H7 (cell line): ENCODE measurements at regions not wholly inside any gene's neighbourhood (a gene's known extent, or its start where the extent isn't known, plus 50 kb on each side); places are given as distances from the start of the nearest gene placed in this dataset.
A peak's percentile ranks its signal among the peaks of the same experiment; 100 is the strongest.
"Not testable (repeated sequence)": the region's sequence is repeated elsewhere in the genome, so short reads cannot be mapped to it uniquely, and the experiment has no call there.

Source experiments
- DNase-seq: peaks from one replicate; pipeline ENCODE4 v3.0.0; 2012
- H3K27me3 ChIP-seq: 2 replicates; pipeline ENCODE4 v1.6.0; 2011; ENCODE audit warnings: mild to moderate bottlenecking, low read length; ENCODE audit not compliant: control insufficient read depth, insufficient read depth
- H3K36me3 ChIP-seq: replicated peaks from 2 replicates; pipeline ENCODE4 v1.5.1; 2011; ENCODE audit warnings: low read length; ENCODE audit not compliant: control insufficient read depth, insufficient read depth
- H3K4me3 ChIP-seq: 2 replicates; pipeline ENCODE4 v1.5.1; 2011; ENCODE audit warnings: low read depth, mild to moderate bottlenecking, control low read depth, low read length, moderate library complexity; ENCODE audit not compliant: insufficient read depth

DNA sequence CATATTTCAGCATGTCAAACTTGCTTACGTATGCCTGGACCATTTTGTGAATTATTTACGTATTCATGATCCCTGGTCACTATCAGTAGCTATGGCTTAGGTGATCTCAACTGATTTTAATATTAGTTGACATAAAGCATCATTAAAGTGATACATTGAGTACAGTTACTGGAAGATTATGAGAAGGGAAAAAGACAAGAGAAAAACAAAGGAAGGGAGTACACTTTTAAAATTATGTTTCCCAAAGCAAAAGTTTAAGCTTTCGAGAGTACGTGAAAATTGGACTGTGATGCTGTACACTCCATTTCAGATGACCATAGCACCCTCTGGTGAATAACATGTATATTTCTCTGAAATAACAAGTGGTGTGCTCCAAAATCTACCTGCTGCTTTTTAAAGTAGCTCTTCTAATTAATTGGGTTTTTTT, 215.0 kb upstream of the HSF2 start:
- DNase-seq, result no peak
- no peaks in the 10 kb centered on the region for H3K27me3 ChIP-seq
- no peak overlapping the region for H3K4me3 ChIP-seq
- H3K36me3 ChIP-seq, result no peaks in the 10 kb centered on the region

DNA sequence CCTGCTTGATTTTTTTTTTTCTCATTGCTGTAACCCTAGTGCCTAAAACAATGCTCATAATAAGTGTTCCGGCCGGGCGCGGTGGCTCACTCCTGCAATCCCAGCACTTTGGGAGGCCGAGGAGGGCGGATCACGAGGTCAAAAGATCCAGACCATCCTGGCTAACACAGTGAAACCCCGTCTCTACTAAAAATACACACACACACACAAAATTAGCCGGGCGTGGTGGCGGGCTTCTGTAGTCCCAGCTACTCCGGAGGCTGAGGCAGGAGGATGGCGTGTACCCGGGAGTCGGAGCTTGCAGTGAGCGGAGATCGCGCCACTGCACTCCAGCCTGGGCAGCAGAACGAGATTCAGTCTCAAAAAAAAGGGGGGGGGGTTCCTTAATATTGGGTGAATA, 214.0 kb upstream of the HSF2 start:
- not testable (repeated sequence) for DNase-seq, H3K27me3 ChIP-seq, H3K4me3 ChIP-seq, H3K36me3 ChIP-seq

DNA sequence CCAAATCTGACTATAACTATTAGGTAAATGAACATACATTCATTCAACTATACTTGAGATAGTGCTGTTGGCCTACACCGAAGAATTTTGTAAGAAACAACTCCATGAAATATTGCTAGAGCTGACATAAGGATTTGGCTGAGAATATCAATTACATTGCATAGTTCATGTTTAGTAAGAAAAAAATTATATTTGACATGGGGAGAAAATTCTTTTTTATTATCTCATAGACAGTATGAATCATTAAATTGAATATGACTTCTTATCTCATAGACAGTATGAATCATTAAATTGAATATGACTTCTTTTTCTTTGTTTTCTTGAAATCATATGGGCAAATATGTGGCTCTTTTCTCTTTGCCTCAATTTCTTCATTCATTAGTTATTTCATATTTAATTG, 212.3 kb upstream of the HSF2 start:
- H3K27me3 ChIP-seq, result no peaks in the 10 kb centered on the region
- H3K4me3 ChIP-seq, result no peak overlapping the region
- H3K36me3 ChIP-seq, result no peaks in the 10 kb centered on the region
- no peak for DNase-seq

DNA sequence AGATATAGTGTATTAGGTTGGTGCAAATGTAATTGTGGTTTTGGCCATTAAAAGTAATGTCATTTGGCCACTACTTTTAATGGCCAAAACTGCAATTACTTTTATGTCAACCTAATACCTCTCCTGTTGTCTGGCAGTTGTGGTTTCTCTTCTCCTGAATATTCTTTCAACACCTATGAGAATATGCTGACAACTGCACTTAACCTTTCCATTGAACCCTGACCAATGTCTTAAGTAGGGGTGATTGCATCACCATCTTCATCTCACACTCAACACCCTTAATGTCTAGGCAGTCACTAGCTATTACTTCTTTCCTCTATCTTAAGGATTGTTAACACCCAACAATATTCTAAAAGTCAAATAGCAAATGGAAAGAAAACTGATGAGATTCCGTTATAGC, 200.5 kb upstream of the HSF2 start:
- Histone ChIP-seq H3K36me3 (no peaks in the 10 kb centered on the region), H3K4me3 (no peak overlapping the region), H3K27me3 (no peaks in the 10 kb centered on the region)
- no peak for DNase-seq

DNA sequence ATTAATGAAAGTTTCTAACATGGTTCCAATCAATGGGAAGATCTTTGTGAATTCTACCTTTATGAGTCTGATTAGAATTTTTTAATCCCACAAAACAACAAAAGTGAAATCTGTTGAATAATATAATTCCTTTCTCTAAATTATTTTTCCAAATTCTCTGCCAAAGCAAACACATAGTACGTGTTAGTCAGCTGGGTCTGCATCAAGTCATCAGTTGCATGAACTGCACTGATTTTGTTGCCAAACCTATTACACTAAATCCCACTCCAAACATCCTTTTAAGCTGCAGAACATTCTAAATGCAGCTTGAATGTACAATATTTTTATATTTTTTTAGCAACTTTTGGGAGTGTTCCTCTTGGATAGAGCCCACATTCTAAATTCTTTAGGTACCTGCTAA, 199.0 kb upstream of the HSF2 start:
- Histone ChIP-seq H3K36me3 (no peaks in the 10 kb centered on the region), H3K4me3 (no peak overlapping the region), H3K27me3 (no peaks in the 10 kb centered on the region)
- no peak for DNase-seq

DNA sequence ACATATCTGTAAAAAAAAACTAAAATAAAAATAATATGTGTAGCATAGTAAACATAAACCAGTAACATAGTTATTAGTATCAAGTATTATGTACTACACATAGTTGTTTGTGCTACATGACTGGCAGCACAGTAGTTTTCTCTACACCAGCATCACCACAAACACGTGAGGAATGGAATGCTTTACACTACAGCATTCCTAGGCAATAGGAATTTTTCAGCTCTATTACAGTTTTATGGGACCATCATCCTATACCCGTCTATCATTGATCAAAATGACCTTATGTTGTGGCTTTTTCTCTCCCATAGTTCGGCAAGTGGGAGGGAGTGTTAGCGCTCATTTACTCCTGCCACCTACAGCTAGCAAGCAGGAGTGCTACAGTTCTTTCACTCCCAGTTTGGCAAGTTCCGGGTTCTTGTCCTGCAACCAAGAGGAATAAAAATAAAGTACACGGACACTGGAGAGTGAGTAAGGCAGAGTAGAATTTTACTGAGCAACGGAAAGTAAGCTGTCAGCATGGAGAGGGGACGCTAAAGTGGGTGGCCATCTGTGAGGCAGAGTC, 196.8 kb upstream of the HSF2 start:
- H3K27me3 ChIP-seq, result no peaks in the 10 kb centered on the region
- DNase-seq, result peak; percentile 17
- no peaks in the 10 kb centered on the region for H3K36me3 ChIP-seq
- no peak overlapping the region for H3K4me3 ChIP-seq

DNA sequence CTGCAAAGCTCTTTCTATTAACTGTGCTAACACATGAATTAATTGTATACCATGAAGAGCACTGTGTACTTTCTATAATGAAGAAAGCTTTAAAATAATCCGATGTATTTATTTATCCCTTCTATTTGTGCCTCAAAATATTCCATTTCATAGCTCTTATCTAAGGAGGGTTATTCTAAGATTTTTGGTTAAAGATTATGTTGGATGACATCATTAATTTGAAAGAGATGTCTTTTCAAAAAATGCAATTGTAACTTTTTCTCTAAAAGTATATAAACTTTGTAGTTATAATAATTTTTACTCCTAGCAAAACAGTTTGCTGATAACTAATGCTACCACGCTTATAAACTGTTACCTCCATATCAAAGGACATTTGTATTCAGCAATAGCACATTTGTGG, 192.4 kb upstream of the HSF2 start:
- no peak overlapping the region for H3K4me3 ChIP-seq
- no peaks in the 10 kb centered on the region for H3K36me3 ChIP-seq
- no peaks in the 10 kb centered on the region for H3K27me3 ChIP-seq
- no peak for DNase-seq

DNA sequence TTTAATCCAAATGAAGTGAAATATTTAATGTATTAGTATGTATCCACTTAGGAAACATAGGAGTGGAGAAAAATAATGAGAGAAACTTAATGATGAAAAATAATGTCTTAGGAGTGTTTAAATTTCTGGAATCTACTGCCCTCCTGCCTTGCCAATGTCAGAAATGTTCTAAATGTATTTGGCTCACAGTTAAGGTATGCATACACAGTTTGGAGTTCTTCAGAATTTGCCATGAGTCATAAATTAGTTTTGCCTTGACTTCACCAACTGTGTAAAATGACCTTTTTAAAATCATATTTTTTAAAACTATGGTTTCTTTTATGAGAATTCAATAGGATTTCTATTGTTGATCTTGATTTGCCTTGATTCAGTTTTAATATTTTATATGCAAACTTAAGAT, 191.7 kb upstream of the HSF2 start:
- Histone ChIP-seq H3K36me3 (no peaks in the 10 kb centered on the region), H3K4me3 (no peak overlapping the region), H3K27me3 (no peaks in the 10 kb centered on the region)
- no peak for DNase-seq

DNA sequence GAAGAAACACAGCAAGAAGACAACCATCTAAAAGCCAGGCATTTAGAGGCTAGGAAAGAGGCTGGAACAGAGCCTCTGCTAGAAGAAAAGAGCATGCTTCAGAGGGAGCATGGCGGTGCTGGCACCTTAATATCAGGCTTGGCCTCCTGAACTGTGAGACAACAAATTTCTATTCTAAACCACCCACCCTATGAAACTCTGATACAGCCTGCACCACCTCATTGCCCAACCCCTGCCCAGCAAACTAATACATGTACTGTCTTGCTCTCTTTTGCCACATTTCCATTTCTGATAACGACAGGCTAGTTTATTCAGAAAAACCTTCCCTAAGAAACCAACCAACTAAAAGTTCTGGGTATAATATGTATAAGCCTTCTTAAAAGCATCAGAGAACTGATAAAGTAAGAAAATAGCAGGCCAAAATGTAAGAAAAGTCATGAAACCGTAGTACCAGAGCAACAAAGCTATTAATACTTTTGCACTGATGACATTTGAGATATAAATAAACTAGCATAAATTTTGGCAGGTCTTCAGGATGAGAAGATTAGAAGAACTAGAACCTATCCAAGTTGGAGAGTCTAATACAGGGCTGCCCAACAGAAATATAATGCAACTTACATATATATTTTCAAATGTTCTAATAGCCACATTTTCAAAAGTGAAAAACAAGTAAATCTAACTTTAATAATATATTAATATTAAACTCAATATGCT, 184.7 kb upstream of the HSF2 start:
- no peak overlapping the region for H3K4me3 ChIP-seq
- no peak for DNase-seq
- H3K27me3 ChIP-seq, result no peaks in the 10 kb centered on the region
- H3K36me3 ChIP-seq, result no peaks in the 10 kb centered on the region

DNA sequence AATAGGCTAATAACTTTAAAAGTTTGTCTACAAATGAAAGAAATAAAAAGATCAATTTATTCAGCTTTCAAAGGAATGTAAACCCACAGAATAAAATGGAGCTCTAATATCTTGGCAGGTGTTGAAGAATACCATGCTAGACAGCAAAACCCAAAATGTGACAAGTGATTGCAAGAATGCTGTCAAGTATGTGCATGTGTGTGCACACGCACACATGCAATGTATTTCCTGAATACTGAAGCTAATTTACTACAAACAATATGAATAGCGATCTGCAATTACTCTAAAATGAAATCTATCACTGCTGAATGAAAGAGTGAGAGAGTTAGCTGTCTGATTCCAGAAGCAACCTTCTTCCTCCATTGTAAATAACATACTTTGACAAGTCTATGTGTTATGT, 179.2 kb upstream of the HSF2 start:
- no peaks in the 10 kb centered on the region for H3K36me3 ChIP-seq
- no peak overlapping the region for H3K4me3 ChIP-seq
- H3K27me3 ChIP-seq, result no peaks in the 10 kb centered on the region
- DNase-seq, result no peak

DNA sequence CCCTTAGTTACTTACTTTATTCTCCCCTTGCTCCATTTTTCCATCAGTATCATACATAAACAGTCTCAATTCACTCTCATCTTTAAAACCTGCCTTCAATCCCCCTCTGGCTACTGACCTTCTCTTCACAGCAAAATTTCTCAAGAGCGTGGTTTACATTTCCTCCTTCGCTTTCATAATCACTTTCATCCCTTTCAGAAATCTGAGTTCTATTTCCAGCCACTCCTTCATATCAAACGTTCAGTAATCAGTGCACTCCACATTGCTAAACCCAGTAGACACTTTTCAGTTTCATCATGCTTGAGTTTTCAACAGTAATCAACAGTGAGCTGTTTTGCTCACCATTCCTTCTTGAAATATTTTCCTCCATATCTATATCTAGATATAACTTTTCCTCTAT, 176.7 kb upstream of the HSF2 start:
- Histone ChIP-seq H3K36me3 (no peaks in the 10 kb centered on the region), H3K4me3 (no peak overlapping the region), H3K27me3 (no peaks in the 10 kb centered on the region)
- no peak for DNase-seq

DNA sequence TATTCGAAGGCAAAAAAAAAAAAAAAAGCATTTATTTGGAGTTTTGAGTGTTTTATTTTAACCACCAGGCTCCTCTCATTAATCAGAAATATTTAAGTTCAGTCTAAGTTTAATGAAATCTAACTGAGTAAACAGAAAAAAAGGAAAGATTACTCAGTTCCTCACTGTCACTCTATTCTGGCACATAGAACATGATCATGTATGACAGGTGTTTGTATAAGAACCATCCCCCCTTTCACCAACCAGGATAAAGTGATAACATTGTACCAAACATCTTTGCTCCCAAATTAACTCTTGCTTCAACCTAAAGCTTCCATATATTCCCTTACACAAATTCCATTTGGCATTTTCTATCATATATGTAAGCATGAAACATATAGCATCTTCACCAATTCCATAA, 176.2 kb upstream of the HSF2 start:
- no peaks in the 10 kb centered on the region for H3K36me3 ChIP-seq
- no peak for DNase-seq

DNA sequence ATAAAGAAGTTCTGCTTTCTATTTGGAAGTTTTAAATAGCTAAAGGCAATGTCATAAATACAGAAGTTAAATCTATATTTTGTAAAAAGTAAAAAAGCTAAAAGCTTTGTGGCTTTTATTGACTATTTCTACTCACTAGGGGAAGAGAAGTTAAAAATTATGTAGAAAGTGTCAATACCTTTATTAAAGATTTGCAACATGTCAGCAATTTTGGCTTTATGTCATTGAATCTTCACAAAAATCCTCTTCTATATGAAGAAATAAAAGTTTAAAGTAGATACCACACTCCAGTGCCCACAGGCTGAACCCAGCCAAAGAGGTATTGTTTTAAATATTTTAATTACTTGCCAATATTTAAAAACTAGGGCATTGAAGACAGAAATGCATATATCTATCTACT, 160.6 kb upstream of the HSF2 start:
- no peak for DNase-seq
- no peaks in the 10 kb centered on the region for H3K27me3 ChIP-seq
- no peak overlapping the region for H3K4me3 ChIP-seq
- no peaks in the 10 kb centered on the region for H3K36me3 ChIP-seq

More for the DNA sequence above, 176.2 kb upstream of the HSF2 start:
- Histone ChIP-seq H3K4me3 (no peak overlapping the region), H3K27me3 (no peaks in the 10 kb centered on the region)

DNA sequence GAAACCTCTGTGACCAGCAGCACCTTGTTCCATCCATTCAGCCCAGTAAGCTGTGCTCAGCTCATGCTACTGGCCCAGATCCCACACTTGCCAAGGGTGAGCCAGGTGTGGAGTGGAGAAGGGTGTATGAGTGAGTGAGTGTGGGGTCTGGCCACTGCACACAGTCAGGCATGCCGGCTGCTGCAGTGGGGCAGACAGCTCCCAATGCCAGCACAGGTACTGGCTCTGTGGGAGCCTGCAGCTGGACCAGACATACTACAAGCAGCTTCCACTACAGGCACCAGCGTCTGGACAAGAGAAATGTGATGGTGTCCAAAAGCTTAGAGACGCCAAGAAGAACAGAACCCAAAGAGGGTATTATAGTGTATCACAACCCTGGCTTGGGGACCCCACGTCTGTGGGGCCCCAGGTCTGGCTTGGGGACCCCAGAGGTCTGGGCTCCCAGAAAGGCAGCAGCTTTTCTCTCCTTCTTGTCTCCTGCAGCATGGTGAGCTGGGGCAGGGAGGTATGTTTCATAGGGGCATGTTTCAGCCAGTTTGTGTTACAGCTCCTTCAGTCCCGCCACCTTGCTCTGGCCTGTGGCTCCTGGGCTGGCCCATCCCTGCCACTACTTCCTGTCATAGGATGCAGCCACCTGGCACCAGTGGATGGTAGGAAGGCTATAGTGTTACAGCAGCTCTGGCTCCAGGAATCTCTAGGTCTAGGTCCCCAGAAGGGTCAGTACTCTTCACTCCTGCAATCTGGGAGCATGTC, 152.4 kb upstream of the HSF2 start:
- H3K4me3 ChIP-seq, result no peak overlapping the region
- DNase-seq, result no peak
- no peaks in the 10 kb centered on the region for H3K36me3 ChIP-seq
- H3K27me3 ChIP-seq, result no peaks in the 10 kb centered on the region

DNA sequence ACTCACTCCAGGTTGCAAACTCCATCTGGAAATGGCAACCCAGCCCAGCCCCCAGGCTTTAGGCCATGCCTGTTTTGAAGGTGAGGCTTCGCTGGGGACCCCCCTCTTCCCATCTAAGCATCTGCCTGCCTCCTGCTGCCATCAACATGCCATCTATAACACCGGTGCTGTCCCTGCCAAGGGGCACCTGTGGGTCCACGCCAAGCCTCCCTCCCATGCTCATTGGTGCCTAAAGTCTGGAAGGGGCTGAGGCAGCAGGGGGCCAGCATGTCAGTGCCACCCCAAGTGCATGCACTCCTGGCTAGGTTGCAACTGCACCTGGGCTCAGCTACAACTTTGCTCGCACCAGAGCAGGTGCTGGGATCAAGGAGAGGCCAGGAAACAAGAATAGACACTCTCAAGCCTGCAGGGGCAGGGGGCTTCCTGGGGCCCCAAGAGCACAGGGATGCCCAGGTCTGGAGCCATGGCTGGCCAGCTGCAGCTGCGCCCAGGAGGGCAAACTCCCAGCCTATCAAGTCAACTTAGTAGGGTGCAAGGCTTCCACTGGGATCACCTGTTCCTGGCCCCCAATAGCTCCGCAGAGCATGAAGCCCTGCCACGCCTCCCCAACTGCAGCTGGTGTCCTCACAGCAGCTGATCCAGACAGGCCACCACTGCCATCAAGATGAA, 151.3 kb upstream of the HSF2 start:
- no peak for DNase-seq
- no peaks in the 10 kb centered on the region for H3K27me3 ChIP-seq
- no peaks in the 10 kb centered on the region for H3K36me3 ChIP-seq
- H3K4me3 ChIP-seq, result no peak overlapping the region
